Right cardiac atrium (tissue), 5 donors: ENCODE measurements at regions not wholly inside any gene's neighbourhood (a gene's known extent, or its start where the extent isn't known, plus 50 kb on each side); places are given as distances from the start of the nearest gene placed in this dataset.

Experiments
- ATAC-seq, 2 donors: fragments of 200-7000 bp; cut with Tn5 transposase; one replicate each; pipeline versions ENCODE4 v1.8.0 to v1.9.1; 2020; ENCODE audit warnings: moderate library complexity in 2 of 2, mild to moderate bottlenecking in 1 of 2
- DNase-seq, 3 donors: peaks; one replicate each; pipeline ENCODE4 v3.0.0-alpha.2; 2020
- H3K27ac ChIP-seq: one replicate; pipeline ENCODE4 v1.5.1; 2013; ENCODE audit warnings: mild to moderate bottlenecking, low read length, control low read depth, moderate library complexity
- H3K27me3 ChIP-seq: one replicate; pipeline ENCODE4 v1.6.1; 2013; ENCODE audit not compliant: control insufficient read depth, insufficient read depth
- H3K4me1 ChIP-seq: one replicate; pipeline ENCODE4 v1.6.1; 2013; ENCODE audit warnings: low read length; ENCODE audit not compliant: control insufficient read depth, insufficient read depth
- H3K4me3 ChIP-seq: one replicate; pipeline ENCODE4 v1.5.1; 2013; ENCODE audit warnings: low read length, control low read depth
- H3K9me3 ChIP-seq: one replicate; pipeline ENCODE4 v1.6.1; 2013; ENCODE audit warnings: low read length; ENCODE audit not compliant: control insufficient read depth
- WGBS: extraction: QIAGEN DNeasy Blood & Tissue Kit; methylation state at CpG from one replicate; pipeline ENCODE4 v1.1.7; 2013; 5-methylcytosine and 5-hydroxymethylcytosine counted together
- intact Hi-C, 4 donors: fragments of 100-400 bp; cut with DNase I; formaldehyde crosslinking; loops; one replicate each; pipeline versions ENCODE4 v1.11.0 to v1.14.0; 2022 to 2023
- donor health status: healthy with polysubstance abuse.
- donor health status: DM: no; HTN: yes; CAD: no.
- donor health status: DM: no; HTN: no; CAD: no.
- donor health status: DM: no; HTN: yes; CAD: no; lungs with severe emphysema.
- donor health status: DM: yes; HTN: yes; CAD: no.

DNA sequence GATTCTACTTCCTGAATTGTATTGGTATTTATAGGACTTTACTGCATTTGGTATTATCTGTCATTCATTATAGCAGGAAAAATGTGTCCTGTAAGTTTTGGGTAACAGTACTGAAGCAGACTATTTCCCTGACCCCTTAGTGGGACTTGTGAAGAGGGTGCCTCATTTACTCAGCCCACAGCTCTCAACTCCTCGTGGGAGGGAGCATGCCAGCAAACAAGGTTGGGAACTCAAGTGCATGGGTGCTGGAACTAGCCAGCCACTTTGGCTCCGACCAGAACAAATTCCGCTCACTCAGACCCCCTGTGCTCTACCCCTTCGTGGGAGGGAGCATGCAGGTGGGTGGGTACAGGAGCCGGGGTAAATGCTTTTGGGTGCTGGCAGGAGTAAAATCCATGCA is 1773.5 kb upstream of the WWC1 start:
- Histone ChIP-seq H3K4me3 (no peak overlapping the region), H3K27me3 (no peaks in the 10 kb centered on the region), H3K27ac (no peak overlapping the region), H3K4me1 (no peaks in the 10 kb centered on the region), H3K9me3 (no peaks in the 10 kb centered on the region)
- DNase-seq = no peak
- no peak for ATAC-seq
- intact Hi-C loops = no loop called here
- 65% methylated on average over 5 of the region's 5 CpGs for WGBS

DNA sequence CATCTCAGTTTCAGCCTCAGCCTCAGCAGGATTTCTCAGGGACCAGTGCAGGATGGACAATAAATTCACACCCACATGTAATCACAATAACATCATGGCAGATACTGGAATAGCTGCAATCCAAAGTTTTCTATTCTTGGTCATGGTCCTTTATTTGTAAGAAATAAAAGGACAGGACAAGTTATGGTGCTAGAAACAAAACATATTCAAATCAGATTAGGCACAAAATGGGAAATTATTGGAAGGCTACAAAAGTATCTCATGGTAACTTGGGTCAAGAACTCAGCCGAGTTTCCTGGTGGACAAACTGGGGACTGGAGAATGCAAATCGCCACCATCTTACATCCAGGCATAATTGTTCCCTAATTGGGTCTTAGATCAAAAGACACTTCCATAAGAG is 1768.2 kb upstream of the WWC1 start:
- Histone ChIP-seq H3K4me3 (no peak overlapping the region), H3K4me1 (no peaks in the 10 kb centered on the region), H3K27me3 (no peaks in the 10 kb centered on the region), H3K27ac (no peak overlapping the region), H3K9me3 (no peaks in the 10 kb centered on the region)
- no peak for ATAC-seq
- DNase-seq = no peak
- intact Hi-C loops = no loop called here
- 77% methylated on average over 2 of the region's 2 CpGs for WGBS

DNA sequence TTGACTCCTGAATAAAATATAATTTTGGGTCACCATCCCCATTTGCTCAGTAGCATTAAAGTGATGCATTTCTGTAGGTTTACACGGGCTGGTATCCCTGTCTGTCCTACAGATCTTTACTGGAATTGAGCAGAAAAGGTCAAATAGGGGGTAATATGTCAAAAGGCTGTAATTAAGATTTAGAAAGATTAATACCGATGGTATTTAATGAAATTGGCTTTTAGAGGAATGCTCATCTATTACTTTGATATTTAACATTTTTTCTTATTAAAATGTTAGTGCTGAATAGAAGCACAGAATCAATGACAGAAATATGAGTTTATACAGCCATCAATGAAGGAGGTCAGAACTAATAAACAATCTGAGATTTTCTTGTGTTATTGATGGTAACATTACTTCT is 1762.2 kb upstream of the WWC1 start:
- 34% methylated on average over 2 of the region's 2 CpGs for WGBS
- Histone ChIP-seq H3K27ac (no peak overlapping the region), H3K4me3 (no peak overlapping the region), H3K4me1 (no peaks in the 10 kb centered on the region), H3K9me3 (no peaks in the 10 kb centered on the region), H3K27me3 (no peaks in the 10 kb centered on the region)
- intact Hi-C loops = no loop called here
- no peak for DNase-seq
- ATAC-seq = no peak

DNA sequence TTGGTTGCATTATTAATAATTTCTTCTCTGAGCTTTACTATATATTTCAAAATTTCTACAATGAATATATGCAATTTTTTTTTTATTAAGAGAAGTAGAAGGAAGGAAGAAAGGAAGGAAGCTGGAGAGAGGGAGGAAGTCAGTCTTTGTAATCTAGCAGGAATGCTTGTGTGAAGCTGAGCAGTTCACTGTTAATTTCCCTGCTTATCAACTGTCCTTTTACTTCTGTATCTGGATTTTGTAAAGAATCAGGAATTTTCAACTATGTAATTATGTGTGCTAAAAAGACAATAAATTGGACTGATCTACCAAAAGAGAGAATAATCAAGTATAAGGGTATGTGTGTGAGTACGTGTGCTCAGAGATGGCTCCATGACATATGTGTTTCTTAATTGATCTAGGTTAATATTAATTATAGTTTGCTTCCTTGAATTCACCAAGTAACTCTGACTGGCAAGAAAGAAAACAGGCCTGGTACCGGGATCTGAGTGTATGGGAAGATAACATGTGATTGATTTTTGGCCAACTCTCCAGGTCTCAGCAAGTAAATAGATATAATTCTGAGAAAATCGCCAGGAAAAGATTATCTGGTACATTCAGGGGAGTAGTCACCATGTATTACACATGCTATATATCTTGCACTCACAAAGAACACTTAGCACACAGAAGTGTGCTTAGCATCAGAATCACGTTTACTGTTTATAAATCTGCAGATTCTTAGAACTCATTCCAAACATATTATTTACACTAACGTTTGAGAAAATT is 1758.8 kb upstream of the WWC1 start:
- Histone ChIP-seq H3K4me3 (no peak overlapping the region), H3K27me3 (no peaks in the 10 kb centered on the region), H3K27ac (no peak overlapping the region), H3K9me3 (no peaks in the 10 kb centered on the region), H3K4me1 (no peaks in the 10 kb centered on the region)
- no peak for ATAC-seq
- WGBS = 51% methylated on average over 5 of the region's 5 CpGs
- intact Hi-C loops = no loop called here
- DNase-seq = no peak

DNA sequence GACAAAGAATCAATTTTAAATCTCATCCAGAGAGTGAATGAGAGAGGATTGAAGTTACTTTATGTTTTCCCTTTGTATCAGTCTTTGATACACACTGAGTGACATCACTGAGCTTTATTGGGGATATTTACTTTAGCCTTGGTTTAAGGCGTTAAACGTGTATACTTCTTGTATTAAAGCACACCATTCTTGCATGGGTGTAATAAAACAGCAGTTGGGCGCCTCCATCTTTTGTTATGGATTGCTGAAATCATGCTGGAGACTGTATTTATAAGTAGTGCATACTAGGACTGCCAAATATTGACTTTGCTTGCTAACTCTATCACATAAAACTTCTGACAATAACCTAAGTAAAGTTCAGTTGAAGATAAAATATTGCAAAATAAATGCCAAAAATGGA is 1755.8 kb upstream of the WWC1 start:
- Histone ChIP-seq H3K4me1 (no peaks in the 10 kb centered on the region), H3K27me3 (no peaks in the 10 kb centered on the region), H3K27ac (no peak overlapping the region), H3K9me3 (no peaks in the 10 kb centered on the region), H3K4me3 (no peak overlapping the region)
- 78% methylated on average over 3 of the region's 3 CpGs for WGBS
- no peak for ATAC-seq
- DNase-seq = no peak
- intact Hi-C loops = no loop called here

DNA sequence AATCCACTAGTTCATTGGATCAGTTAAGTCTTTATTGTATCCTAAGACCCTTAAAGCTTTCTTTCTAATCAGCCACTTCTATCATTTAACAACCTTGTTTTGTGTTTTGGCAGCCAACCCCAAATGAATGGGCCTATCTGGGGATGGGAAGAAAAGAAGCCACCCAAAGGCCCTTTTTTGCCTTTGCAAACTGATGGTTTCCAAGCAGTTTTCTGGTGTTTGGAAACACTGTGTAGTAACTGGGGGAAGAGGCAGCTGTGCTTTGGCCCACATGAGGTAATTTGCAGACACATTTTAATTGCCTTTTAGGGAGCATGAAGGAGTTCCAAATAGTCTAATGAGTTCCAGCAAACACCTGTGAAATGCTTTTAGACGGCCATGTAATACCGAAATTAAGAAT is 1751.3 kb upstream of the WWC1 start:
- WGBS = 78% methylated on average over 2 of the region's 2 CpGs

DNA sequence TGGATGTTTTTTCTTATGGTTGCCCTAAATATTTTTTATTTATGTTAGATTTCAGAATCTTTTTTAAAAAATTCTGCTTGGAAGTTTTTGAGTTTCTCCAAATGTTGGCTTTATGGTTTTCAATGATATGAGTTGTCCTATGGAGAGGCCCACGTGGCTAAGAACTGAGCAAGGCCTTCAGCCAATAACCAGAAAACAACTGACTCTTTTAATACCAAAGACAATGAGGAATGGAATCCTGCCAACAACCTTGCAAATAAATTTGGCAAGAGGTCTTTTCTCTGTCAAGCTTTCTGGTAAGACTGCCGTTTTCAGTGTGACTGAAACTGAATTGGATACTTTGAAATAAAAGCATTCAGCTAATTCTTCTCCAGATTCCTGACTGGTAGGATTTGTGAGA is 1740.1 kb upstream of the WWC1 start:
- no peaks in the 10 kb centered on the region for H3K27me3 ChIP-seq
- H3K27ac ChIP-seq = no peak overlapping the region
- intact Hi-C loops = no loop called here
- H3K4me1 ChIP-seq = no peaks in the 10 kb centered on the region
- DNase-seq (no peak), ATAC-seq (no peak)
- no peaks in the 10 kb centered on the region for H3K9me3 ChIP-seq
- no peak overlapping the region for H3K4me3 ChIP-seq
- WGBS = 11% methylated on average over 2 of the region's 2 CpGs

More for the DNA sequence above, 1751.3 kb upstream of the WWC1 start:
- ATAC-seq (no peak), DNase-seq (no peak)
- intact Hi-C loops = no loop called here
- H3K4me1 ChIP-seq = no peaks in the 10 kb centered on the region
- H3K27ac ChIP-seq = no peak overlapping the region
- H3K4me3 ChIP-seq = no peak overlapping the region
- no peaks in the 10 kb centered on the region for H3K9me3 ChIP-seq
- no peaks in the 10 kb centered on the region for H3K27me3 ChIP-seq

DNA sequence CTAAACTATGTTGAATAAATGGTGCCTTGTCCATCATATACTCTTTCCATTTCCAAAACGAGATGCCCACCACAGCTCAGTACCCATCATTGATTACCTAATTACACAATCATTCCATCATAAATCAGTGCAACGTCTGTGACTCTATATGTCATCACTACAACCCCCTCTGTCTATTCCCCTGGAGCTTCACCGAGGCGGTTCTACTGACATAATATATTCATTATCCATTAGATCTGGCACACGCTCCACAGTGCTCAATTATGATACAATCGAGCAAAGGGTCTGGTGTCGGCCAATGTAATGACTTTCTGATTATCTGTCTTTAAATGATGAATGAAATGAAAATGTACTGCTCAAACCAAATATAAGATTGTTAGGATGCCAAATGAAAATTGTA is 1737.7 kb upstream of the WWC1 start:
- H3K9me3 ChIP-seq = no peaks in the 10 kb centered on the region
- DNase-seq (no peak), ATAC-seq (no peak)
- WGBS = 75% methylated on average over 7 of the region's 7 CpGs
- no peaks in the 10 kb centered on the region for H3K4me1 ChIP-seq
- H3K4me3 ChIP-seq = no peak overlapping the region
- H3K27ac ChIP-seq = no peak overlapping the region
- no peaks in the 10 kb centered on the region for H3K27me3 ChIP-seq
- intact Hi-C loops = no loop called here

DNA sequence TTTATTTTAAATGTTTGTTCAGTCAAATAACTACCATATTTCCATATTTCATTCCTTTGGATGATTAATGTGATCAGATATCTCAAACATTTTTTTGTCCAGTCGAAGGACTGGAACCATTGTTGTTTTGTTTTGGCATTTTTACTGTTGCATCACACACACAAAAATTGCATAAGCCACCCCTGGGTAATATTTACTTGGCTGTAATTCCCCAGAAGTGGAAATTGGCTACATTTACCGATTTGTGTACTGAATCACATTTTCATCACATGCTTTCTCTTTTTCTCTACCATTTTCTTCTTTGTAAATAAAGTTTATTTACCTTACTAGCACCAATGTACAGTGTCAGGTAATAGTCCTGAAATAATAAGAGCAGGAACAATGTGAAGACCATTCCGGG is 1729.7 kb upstream of the WWC1 start:
- intact Hi-C loops = no loop called here
- DNase-seq (no peak), ATAC-seq (no peak)
- WGBS = 53% methylated on average over 3 of the region's 3 CpGs
- H3K27me3 ChIP-seq = no peaks in the 10 kb centered on the region
- no peak overlapping the region for H3K27ac ChIP-seq
- H3K4me1 ChIP-seq = no peaks in the 10 kb centered on the region
- H3K4me3 ChIP-seq = no peak overlapping the region
- H3K9me3 ChIP-seq = no peaks in the 10 kb centered on the region

DNA sequence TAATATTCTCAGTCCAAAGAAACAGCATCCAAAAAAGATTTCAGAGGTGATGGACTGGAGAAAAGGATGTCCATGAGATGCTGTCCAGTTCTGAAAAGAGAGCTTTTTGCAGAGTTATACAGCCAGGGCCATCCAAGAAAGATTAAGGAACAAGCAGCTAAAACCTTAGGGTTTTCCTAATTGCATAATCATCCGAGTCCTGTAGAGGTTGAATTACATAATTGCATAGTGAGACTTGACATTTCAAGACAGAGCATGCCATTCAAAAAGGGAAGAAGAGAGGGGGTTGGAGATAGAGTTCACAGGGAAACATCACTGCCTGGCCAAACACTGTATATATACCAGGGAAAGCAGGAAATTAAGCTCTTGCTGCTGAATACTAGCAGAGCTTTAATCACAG is 1729.2 kb upstream of the WWC1 start:
- no peaks in the 10 kb centered on the region for H3K4me1 ChIP-seq
- no peaks in the 10 kb centered on the region for H3K9me3 ChIP-seq
- WGBS = 17% methylated on average over 1 of the region's 1 CpG
- no peak for DNase-seq
- ATAC-seq = peak; percentile 36 to 90
- no peaks in the 10 kb centered on the region for H3K27me3 ChIP-seq
- no peak overlapping the region for H3K27ac ChIP-seq
- no peak overlapping the region for H3K4me3 ChIP-seq
- intact Hi-C loops = no loop called here

DNA sequence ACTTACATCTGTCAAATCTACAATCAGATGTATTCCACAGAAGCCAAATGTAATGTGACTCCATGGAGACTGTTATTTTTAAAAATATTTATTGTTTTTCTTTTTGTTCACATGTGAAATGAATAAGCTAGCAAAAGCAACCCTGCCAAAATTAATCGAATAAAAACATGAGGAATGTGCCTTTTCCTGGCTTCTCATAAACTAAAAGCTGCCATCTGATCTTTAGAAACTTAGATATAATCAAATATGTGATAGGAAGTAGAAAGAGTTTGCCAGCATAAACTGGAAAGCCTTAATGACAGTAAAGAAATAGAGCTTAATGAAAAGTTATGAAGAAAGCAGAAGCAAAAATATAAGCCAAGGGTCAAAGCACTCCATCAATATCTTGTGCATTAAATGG is 1724.7 kb upstream of the WWC1 start:
- DNase-seq = no peak
- H3K9me3 ChIP-seq = no peaks in the 10 kb centered on the region
- H3K27me3 ChIP-seq = no peaks in the 10 kb centered on the region
- no peaks in the 10 kb centered on the region for H3K4me1 ChIP-seq
- no peak overlapping the region for H3K27ac ChIP-seq
- no peak for ATAC-seq
- no peak overlapping the region for H3K4me3 ChIP-seq
- intact Hi-C loops = no loop called here
- 40% methylated on average over 1 of the region's 1 CpG for WGBS

DNA sequence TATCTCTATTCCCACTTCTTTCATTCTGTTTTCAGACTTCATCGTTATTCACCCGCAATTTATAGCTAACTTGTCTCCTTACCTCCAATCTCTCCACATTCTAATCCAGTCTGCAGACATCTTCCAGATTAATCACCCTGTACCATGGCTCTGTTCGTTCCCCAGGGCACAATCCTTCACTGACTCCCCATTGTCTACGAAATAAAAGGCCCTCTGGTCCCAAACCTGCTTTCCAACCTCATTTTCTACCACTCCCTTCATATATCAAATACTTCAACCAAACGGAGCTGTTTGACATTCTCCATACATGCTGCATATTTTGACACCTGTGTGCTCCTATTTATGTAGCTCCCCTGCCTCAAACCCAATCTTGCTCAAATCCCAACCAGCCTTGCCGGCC is 1720.6 kb upstream of the WWC1 start:
- intact Hi-C loops = no loop called here
- WGBS = 68% methylated on average over 6 of the region's 6 CpGs

More for the DNA sequence above, 1720.6 kb upstream of the WWC1 start:
- no peaks in the 10 kb centered on the region for H3K9me3 ChIP-seq
- no peak for ATAC-seq
- H3K4me1 ChIP-seq = no peaks in the 10 kb centered on the region
- no peak for DNase-seq
- no peak overlapping the region for H3K27ac ChIP-seq
- H3K27me3 ChIP-seq = no peaks in the 10 kb centered on the region
- H3K4me3 ChIP-seq = no peak overlapping the region
